ENCODE measurements at regions not wholly inside any gene's neighbourhood (a gene's known extent, or its start where the extent isn't known, plus 50 kb on each side); places are given as distances from the start of the nearest gene placed in this dataset.
"Not testable (repeated sequence)": the region's sequence is repeated elsewhere in the genome, so short reads cannot be mapped to it uniquely, and the experiment has no call there.

DNA sequence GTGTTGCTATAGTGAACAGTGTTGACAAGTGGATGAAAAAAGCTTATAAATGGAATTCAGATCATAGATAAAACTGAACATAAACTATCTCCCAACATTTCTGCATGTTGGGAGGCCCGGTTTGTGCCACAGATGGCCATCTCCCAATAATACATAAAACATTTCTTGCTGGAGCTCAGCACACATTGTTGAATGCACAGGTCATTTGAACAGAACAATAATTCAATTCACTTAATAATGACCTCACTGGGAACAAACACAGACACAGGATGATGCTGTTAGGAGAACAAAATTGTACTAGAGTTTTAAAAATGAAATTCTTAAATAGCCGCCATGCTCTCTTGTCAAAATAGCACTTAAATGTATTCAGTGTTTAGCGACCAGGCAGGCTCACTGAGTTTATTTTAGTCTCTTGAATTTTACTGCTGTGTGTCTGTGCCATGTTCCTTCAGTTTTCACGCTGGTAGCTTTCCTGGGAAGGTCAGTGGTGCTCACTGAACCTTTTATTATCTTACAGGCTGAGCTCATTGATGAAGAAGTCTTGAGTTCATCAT, 85.0 kb upstream of the SSBP2 start:
- DNase-seq (ENCODE audit: low read depth in 1 of 2, low spot score in 1 of 2), result no peak
- in situ Hi-C loops (cut with HindIII; ENCODE audit: low pct_unique_long_range_greater_than_20kb, low sequenced_read_pairs), result no loop called here
- TF ChIP-seq JUND (IDR thresholded peaks at IDR 0.05; ENCODE audit: low read depth), result peak; percentile 33; the same call in 1 of the 2 replicates

- DNase-seq (ENCODE audit: low read depth in 1 of 2, low spot score in 1 of 2), result no peak
- in situ Hi-C loops (cut with HindIII; ENCODE audit: low pct_unique_long_range_greater_than_20kb, low sequenced_read_pairs), result no loop called here
- no peak for TF ChIP-seq JUND (IDR thresholded peaks at IDR 0.05; ENCODE audit: low read depth)
Observed at GRCh38 chr5:81834021-81834660, 83.2 kb upstream of the SSBP2 start.

DNA sequence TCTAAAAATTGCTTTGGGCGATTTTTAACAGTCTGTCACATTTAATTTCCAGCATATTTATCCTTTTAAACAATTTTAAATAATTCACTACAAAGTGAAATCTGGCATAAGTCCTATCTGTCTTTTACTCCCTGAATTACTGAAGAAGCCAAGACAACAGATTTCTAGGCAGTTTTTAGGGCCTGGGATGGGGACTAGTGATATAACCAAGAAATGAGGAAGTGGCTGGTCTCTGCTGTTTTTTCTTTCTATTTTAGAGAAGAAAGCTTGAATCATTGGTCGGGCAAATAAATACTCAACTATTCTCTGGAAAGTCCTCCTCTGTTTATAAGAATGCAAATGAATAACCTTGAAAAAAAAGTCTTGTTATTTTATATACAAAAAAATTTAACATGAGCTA, 79.7 kb upstream of the SSBP2 start:
- no peak for TF ChIP-seq JUND (IDR thresholded peaks at IDR 0.05; ENCODE audit: low read depth)
- no peak for DNase-seq (ENCODE audit: low read depth in 1 of 2, low spot score in 1 of 2)
- in situ Hi-C loops (cut with HindIII; ENCODE audit: low pct_unique_long_range_greater_than_20kb, low sequenced_read_pairs), result no loop called here

DNA sequence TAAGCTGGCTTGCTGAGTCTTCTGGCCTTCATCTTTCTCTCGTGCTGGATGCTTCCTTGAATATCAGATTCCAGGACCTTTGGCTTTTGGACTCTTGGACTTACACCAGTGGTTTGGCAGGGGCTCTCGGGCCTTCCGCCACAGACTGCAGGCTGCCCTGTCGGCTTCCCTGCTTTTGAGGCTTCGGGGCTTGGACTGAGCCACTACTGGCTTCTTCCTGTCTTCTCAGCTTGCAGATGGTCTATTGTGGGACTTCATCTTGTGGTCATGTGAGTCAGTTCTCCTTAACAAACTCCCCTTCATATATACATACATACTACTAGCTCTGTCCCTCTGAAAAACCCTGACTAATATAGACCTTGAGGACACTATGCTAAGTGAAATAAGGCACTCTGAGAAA, 78.3 kb upstream of the SSBP2 start:
- TF ChIP-seq JUND (IDR thresholded peaks at IDR 0.05; ENCODE audit: low read depth), result no peak
- in situ Hi-C loops (cut with HindIII; ENCODE audit: low pct_unique_long_range_greater_than_20kb, low sequenced_read_pairs), result no loop called here
- no peak for DNase-seq (ENCODE audit: low read depth in 1 of 2, low spot score in 1 of 2)

DNA sequence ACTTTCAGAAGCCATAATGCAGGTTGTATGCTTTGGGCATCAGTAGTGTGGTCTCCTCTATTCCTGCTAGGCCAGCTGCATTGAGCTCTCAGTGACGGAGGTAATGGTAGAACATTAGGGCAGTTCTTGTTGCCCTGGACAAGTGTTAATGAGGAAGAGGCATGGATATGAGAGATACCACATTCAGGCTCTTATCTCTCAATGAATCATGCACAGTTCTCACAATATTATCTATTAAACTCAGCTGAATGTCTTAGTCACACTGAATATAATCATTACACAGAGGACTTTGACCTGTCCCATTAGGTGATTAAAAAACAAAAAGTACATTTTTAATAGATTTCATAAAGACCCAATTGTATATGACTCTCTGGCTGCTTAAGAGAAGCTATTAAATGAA, 76.6 kb upstream of the SSBP2 start:
- no peak for TF ChIP-seq JUND (IDR thresholded peaks at IDR 0.05; ENCODE audit: low read depth)
- DNase-seq (ENCODE audit: low read depth in 1 of 2, low spot score in 1 of 2), result no peak
- in situ Hi-C loops (cut with HindIII; ENCODE audit: low pct_unique_long_range_greater_than_20kb, low sequenced_read_pairs), result no loop called here

DNA sequence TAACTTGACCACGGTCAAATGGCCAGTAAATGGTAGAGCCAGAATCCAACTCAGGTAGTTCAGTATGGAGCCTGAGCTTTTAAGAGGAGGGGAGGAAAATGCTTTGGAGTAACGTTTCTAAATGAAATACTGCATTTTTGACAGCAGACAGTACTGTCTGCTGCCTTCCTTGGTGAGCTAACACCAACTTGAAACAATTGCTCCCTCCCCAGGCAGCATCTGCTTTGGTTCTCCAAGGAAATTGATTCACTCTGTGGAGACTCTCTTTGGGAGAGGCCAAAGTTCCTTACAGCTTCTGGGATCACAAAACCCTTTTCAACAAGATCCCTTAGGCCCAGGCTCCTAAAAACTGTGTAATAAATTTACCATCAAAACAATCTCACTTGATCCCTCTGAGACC, 75.2 kb upstream of the SSBP2 start:
- in situ Hi-C loops (cut with HindIII; ENCODE audit: low pct_unique_long_range_greater_than_20kb, low sequenced_read_pairs), result no loop called here
- DNase-seq (ENCODE audit: low read depth in 1 of 2, low spot score in 1 of 2), result peak in 1 of 2 experiments; percentile 48
- TF ChIP-seq JUND (IDR thresholded peaks at IDR 0.05; ENCODE audit: low read depth), result no peak

GRCh38 chr5:81825237-81825636, 74.3 kb upstream of the SSBP2 start:
- TF ChIP-seq JUND (IDR thresholded peaks at IDR 0.05; ENCODE audit: low read depth), result no peak
- in situ Hi-C loops (cut with HindIII; ENCODE audit: low pct_unique_long_range_greater_than_20kb, low sequenced_read_pairs), result no loop called here
- no peak for DNase-seq (ENCODE audit: low read depth in 1 of 2, low spot score in 1 of 2)

GRCh38 chr5:81823736-81824135, 72.8 kb upstream of the SSBP2 start:
- DNase-seq (ENCODE audit: low read depth in 1 of 2, low spot score in 1 of 2); in situ Hi-C loops (cut with HindIII; ENCODE audit: low pct_unique_long_range_greater_than_20kb, low sequenced_read_pairs): not testable (repeated sequence)

- no peak for TF ChIP-seq JUND (IDR thresholded peaks at IDR 0.05; ENCODE audit: low read depth)
- in situ Hi-C loops (cut with HindIII; ENCODE audit: low pct_unique_long_range_greater_than_20kb, low sequenced_read_pairs), result no loop called here
- no peak for DNase-seq (ENCODE audit: low read depth in 1 of 2, low spot score in 1 of 2)
Observed at GRCh38 chr5:81820863-81821262, 70.0 kb upstream of the SSBP2 start.

DNA sequence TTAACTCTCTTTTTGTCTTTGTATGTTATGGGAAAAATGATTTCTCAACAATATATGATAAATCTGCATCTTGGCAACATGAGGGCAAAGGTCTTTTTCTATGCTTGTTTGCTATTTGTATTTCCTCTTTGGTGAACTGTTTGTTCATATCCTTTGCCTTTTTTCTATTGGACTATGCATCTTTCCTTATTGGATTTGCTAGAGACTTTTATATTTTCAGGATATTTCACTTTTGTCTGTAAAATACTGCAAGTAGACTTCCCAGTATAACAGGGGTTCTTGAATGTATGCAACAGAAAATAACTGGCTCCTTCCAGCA, 69.4 kb upstream of the SSBP2 start:
- TF ChIP-seq JUND (IDR thresholded peaks at IDR 0.05; ENCODE audit: low read depth), result no peak
- no peak for DNase-seq (ENCODE audit: low read depth in 1 of 2, low spot score in 1 of 2)
- in situ Hi-C loops (cut with HindIII; ENCODE audit: low pct_unique_long_range_greater_than_20kb, low sequenced_read_pairs), result no loop called here

DNA sequence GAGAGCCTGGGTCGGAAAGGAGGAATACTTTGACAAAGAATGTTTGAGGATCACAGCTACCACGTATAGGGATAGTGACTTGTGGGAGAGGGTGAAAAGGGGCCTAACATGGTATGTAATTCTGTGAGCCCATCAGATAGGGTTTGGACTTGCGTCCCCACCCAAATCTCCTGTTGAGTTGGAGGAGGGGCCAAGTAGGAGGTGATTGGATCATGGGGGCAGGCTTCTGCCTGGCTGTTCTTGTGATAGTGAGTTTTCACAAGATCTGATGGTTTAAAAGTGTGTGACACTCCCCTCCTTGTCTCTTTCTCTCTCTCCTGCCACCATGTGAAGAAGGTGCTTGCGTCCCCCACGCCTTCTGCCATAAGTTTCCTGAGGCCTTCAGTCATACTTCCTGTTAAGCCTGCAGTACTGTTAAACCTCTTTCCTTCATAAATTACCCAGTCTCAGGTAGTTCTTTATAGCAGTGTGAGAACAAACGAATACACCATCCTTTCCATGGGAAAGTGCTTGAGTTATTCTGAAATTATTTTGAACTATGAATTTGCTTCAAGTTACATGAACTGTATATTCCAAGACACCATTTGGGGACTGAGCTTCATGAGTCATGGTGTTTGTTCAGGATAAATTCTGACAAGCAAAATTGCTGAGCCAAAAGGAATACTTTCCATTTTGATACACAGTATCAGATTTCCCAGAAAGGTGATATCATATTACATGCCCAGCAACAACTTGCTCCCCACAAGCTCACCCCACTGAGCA, 68.8 kb upstream of the SSBP2 start:
- no peak for DNase-seq (ENCODE audit: low read depth in 1 of 2, low spot score in 1 of 2)
- no peak for TF ChIP-seq JUND (IDR thresholded peaks at IDR 0.05; ENCODE audit: low read depth)
- in situ Hi-C loops (cut with HindIII; ENCODE audit: low pct_unique_long_range_greater_than_20kb, low sequenced_read_pairs), result no loop called here

DNA sequence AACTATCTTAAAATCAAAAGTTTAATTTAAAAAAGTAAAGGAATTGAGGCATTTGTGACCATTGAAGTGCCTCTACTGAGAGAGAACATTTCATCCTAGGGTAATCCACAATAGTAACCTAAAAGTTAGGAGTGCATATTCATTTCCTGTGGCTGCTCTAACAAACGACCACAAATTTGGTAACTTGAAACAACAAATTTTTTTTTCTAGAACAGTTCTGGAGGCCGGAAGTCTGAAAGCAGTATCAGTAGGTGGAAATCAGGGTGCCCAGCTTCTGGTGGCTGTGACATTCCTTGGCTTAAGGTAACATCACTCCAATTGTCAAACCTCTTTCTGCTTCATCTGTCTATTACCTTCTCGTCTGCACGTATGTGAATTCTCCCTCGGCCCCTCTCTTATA, 67.1 kb upstream of the SSBP2 start:
- in situ Hi-C loops (cut with HindIII; ENCODE audit: low pct_unique_long_range_greater_than_20kb, low sequenced_read_pairs), result no loop called here
- no peak for DNase-seq (ENCODE audit: low read depth in 1 of 2, low spot score in 1 of 2)
- no peak for TF ChIP-seq JUND (IDR thresholded peaks at IDR 0.05; ENCODE audit: low read depth)

DNA sequence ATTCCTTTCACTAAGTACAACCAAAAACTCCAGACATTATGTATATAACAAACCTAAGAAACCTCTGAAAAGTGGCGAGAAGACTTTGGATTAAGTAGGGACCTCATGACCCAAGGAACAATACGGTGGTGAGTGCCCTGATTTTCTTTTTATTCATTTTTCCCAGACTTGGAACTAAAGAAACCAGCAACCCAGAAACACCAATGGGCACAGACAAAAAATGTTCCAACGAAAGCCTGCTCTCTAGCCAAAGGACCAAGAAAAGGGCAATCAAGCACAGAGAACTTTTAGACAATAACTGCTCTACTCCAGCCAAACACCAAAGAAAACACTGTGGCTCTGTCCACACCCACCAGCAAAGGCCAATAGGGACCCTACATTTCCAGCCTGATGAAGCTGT, 66.2 kb upstream of the SSBP2 start:
- no peak for DNase-seq (ENCODE audit: low read depth in 1 of 2, low spot score in 1 of 2)
- in situ Hi-C loops (cut with HindIII; ENCODE audit: low pct_unique_long_range_greater_than_20kb, low sequenced_read_pairs), result no loop called here
- no peak for TF ChIP-seq JUND (IDR thresholded peaks at IDR 0.05; ENCODE audit: low read depth)
